LNCaP clone FGC (cell line): ENCODE measurements at regions not wholly inside any gene's neighbourhood (a gene's known extent, or its start where the extent isn't known, plus 50 kb on each side); places are given as distances from the start of the nearest gene placed in this dataset.
A peak's percentile ranks its signal among the peaks of the same experiment; 100 is the strongest.

Source experiments
- DNase-seq: peaks from one replicate; pipeline ENCODE4 v3.0.0-alpha.2; 2011; ENCODE audit warnings: low read depth
- H3K4me3 ChIP-seq: 2 replicates; pipeline ENCODE4 v1.5.1; 2011; ENCODE audit warnings: mild to moderate bottlenecking, low read depth, low read length, control low read depth
- CTCF ChIP-seq: IDR thresholded peaks from 2 replicates; pipeline ENCODE4 v1.5.1; 2012; ENCODE audit warnings: mild to moderate bottlenecking; ENCODE audit not compliant: control insufficient read depth, insufficient read depth; ENCODE audit errors: extremely low read depth

GRCh38 chr11:128290106-128290840 is 297.1 kb downstream of the ETS1 start:
- peak; percentile 86 for TF ChIP-seq CTCF
- DNase-seq, result peak; percentile 17
- no peak overlapping the region for H3K4me3 ChIP-seq

- no peak overlapping the region for H3K4me3 ChIP-seq
- no peak for TF ChIP-seq CTCF
- DNase-seq, result no peak
These were observed 298.3 kb downstream of the ETS1 start for GRCh38 chr11:128289048-128289447.

GRCh38 chr11:128288368-128288767 is 299.0 kb downstream of the ETS1 start:
- no peak for DNase-seq
- no peak for TF ChIP-seq CTCF
- H3K4me3 ChIP-seq, result no peak overlapping the region

GRCh38 chr11:128285321-128285720 is 302.0 kb downstream of the ETS1 start:
- DNase-seq, result no peak
- H3K4me3 ChIP-seq, result no peak overlapping the region
- no peak for TF ChIP-seq CTCF

GRCh38 chr11:128284634-128285033 is 302.7 kb downstream of the ETS1 start:
- H3K4me3 ChIP-seq, result no peak overlapping the region
- DNase-seq, result no peak
- no peak for TF ChIP-seq CTCF

- TF ChIP-seq CTCF, result no peak
- H3K4me3 ChIP-seq, result no peak overlapping the region
- no peak for DNase-seq
These were observed 303.9 kb downstream of the ETS1 start for GRCh38 chr11:128283451-128283850.

GRCh38 chr11:128282053-128282452 is 305.3 kb downstream of the ETS1 start:
- TF ChIP-seq CTCF, result no peak
- H3K4me3 ChIP-seq, result no peak overlapping the region
- peak; percentile 3 for DNase-seq
